ENCODE measurements at regions not wholly inside any gene's neighbourhood (a gene's known extent, or its start where the extent isn't known, plus 50 kb on each side); places are given as distances from the start of the nearest gene placed in this dataset.

- no peak for DNase-seq (ENCODE audit: low spot score)
Measured at GRCh38 chr13:74000876-74001275, 133.3 kb downstream of the KLF12 start.

GRCh38 chr13:73998631-73999030 is 135.6 kb downstream of the KLF12 start:
- no peak for DNase-seq (ENCODE audit: low spot score)

- DNase-seq (ENCODE audit: low spot score) = no peak
Measured at GRCh38 chr13:73997964-73998363, 136.2 kb downstream of the KLF12 start.

- DNase-seq (ENCODE audit: low spot score) = no peak
Measured at GRCh38 chr13:73996569-73996968, 137.6 kb downstream of the KLF12 start.

GRCh38 chr13:73995736-73996135 is 138.5 kb downstream of the KLF12 start:
- no peak for DNase-seq (ENCODE audit: low spot score)

GRCh38 chr13:73993661-73994060 is 140.5 kb downstream of the KLF12 start:
- DNase-seq (ENCODE audit: low spot score) = no peak

- DNase-seq (ENCODE audit: low spot score) = no peak
Measured at GRCh38 chr13:73991884-73992283, 142.3 kb downstream of the KLF12 start.

- no peak for DNase-seq (ENCODE audit: low spot score)
Measured at GRCh38 chr13:73991384-73991783, 142.8 kb downstream of the KLF12 start.

- no peak for DNase-seq (ENCODE audit: low spot score)
Measured at GRCh38 chr13:73989244-73989843, 144.9 kb downstream of the KLF12 start.

GRCh38 chr13:73988461-73988860 is 145.7 kb downstream of the KLF12 start:
- no peak for DNase-seq (ENCODE audit: low spot score)

- no peak for DNase-seq (ENCODE audit: low spot score)
Measured at GRCh38 chr13:73987618-73988017, 146.6 kb downstream of the KLF12 start.

GRCh38 chr13:73985783-73986182 is 148.4 kb downstream of the KLF12 start:
- DNase-seq (ENCODE audit: low spot score) = no peak

- DNase-seq (ENCODE audit: low spot score) = no peak
Measured at GRCh38 chr13:73984949-73985691, 149.1 kb downstream of the KLF12 start.

- no peak for DNase-seq (ENCODE audit: low spot score)
Measured at GRCh38 chr13:73984201-73984600, 150.0 kb downstream of the KLF12 start.

- no peak for DNase-seq (ENCODE audit: low spot score)
Measured at GRCh38 chr13:73983109-73983508, 151.1 kb downstream of the KLF12 start.

- DNase-seq (ENCODE audit: low spot score) = no peak
Measured at GRCh38 chr13:73981595-73981994, 152.6 kb downstream of the KLF12 start.

- DNase-seq (ENCODE audit: low spot score) = no peak
Measured at GRCh38 chr13:73975767-73976166, 158.4 kb downstream of the KLF12 start.

GRCh38 chr13:73974051-73974450 is 160.2 kb downstream of the KLF12 start:
- no peak for DNase-seq (ENCODE audit: low spot score)

GRCh38 chr13:73973156-73973555 is 161.0 kb downstream of the KLF12 start:
- DNase-seq (ENCODE audit: low spot score) = no peak

- DNase-seq (ENCODE audit: low spot score) = no peak
Measured at GRCh38 chr13:73972545-73972944, 161.7 kb downstream of the KLF12 start.

- no peak for DNase-seq (ENCODE audit: low spot score)
Measured at GRCh38 chr13:73971481-73971880, 162.7 kb downstream of the KLF12 start.

- no peak for DNase-seq (ENCODE audit: low spot score)
Measured at GRCh38 chr13:73970421-73971055, 163.7 kb downstream of the KLF12 start.

- DNase-seq (ENCODE audit: low spot score) = no peak
Measured at GRCh38 chr13:73967397-73968165, 166.6 kb downstream of the KLF12 start.

Data from kidney capillary endothelial cell (primary cell).